Fibroblast of villous mesenchyme (primary cell): ENCODE measurements at regions not wholly inside any gene's neighbourhood (a gene's known extent, or its start where the extent isn't known, plus 50 kb on each side); places are given as distances from the start of the nearest gene placed in this dataset.
"Not testable (repeated sequence)": the region's sequence is repeated elsewhere in the genome, so short reads cannot be mapped to it uniquely, and the experiment has no call there.

ENCODE experiments used
- DNase-seq: peaks from one replicate; pipeline ENCODE4 v3.0.0-alpha.2; 2010; ENCODE audit warnings: low read depth
- H3K4me3 ChIP-seq: 2 replicates; pipeline ENCODE4 v1.5.1; 2011; ENCODE audit warnings: low read depth, mild to moderate bottlenecking, low read length
- CTCF ChIP-seq: IDR thresholded peaks from 2 replicates; pipeline ENCODE4 v1.5.1; 2012; ENCODE audit warnings: low read depth, mild to moderate bottlenecking, low read length; ENCODE audit not compliant: insufficient read depth

GRCh38 chr2:35503311-35503710 lies 852.3 kb upstream of the CRIM1 start:
- no peak for DNase-seq
- H3K4me3 ChIP-seq: no peak overlapping the region
- TF ChIP-seq CTCF: no peak

GRCh38 chr2:35501076-35501475 lies 854.5 kb upstream of the CRIM1 start:
- no peak for TF ChIP-seq CTCF
- no peak for DNase-seq
- H3K4me3 ChIP-seq: no peak overlapping the region

- no peak for DNase-seq
- no peak overlapping the region for H3K4me3 ChIP-seq
- TF ChIP-seq CTCF: no peak
Observed at GRCh38 chr2:35496022-35496421, 859.6 kb upstream of the CRIM1 start.

GRCh38 chr2:35495182-35495581 lies 860.4 kb upstream of the CRIM1 start:
- TF ChIP-seq CTCF: no peak
- H3K4me3 ChIP-seq: no peak overlapping the region
- no peak for DNase-seq

- not testable (repeated sequence) for H3K4me3 ChIP-seq, DNase-seq
Observed at GRCh38 chr2:35478121-35478520, 877.5 kb upstream of the CRIM1 start.

GRCh38 chr2:35468245-35468644 lies 887.3 kb upstream of the CRIM1 start:
- no peak for TF ChIP-seq CTCF
- no peak for DNase-seq
- H3K4me3 ChIP-seq: no peak overlapping the region

GRCh38 chr2:35463805-35464596 lies 891.6 kb upstream of the CRIM1 start:
- DNase-seq: no peak
- H3K4me3 ChIP-seq: no peak overlapping the region
- no peak for TF ChIP-seq CTCF
